CD4-positive, alpha-beta T cell (primary cell): ENCODE measurements at regions not wholly inside any gene's neighbourhood (a gene's known extent, or its start where the extent isn't known, plus 50 kb on each side); places are given as distances from the start of the nearest gene placed in this dataset.
A peak's percentile ranks its signal among the peaks of the same experiment; 100 is the strongest.

Source experiments
- ATAC-seq: fragments of 200-7000 bp; cut with Tn5 transposase; one replicate; pipeline ENCODE4 v1.10.0; 2022; ENCODE audit warnings: mild to moderate bottlenecking; ENCODE audit not compliant: poor library complexity
- CTCF ChIA-PET: fragments of 350-600 bp; sonication (Branson Sonifier 250); formaldehyde crosslinking; loops from one replicate; lab custom pipeline; 2021; ENCODE audit warnings: antibody characterized with exemption, inconsistent platforms; lab: Charles Lee
- POLR2A ChIA-PET: fragments of 350-600 bp; sonication (Branson Sonifier 250); formaldehyde crosslinking; loops from one replicate; lab custom pipeline; 2021; ENCODE audit warnings: antibody characterized with exemption, inconsistent platforms; lab: Charles Lee
- DNase-seq, 14 experiments: peaks; one replicate each; pipeline ENCODE4 v3.0.0-alpha.2; 2013 to 2020; ENCODE audit warnings: mixed read lengths in 2 of 14
- H3K27ac ChIP-seq, 2 donors: one replicate each; pipeline versions ENCODE4 v1.5.1 to v1.7.0; 2013; ENCODE audit warnings: low read length in 2 of 2, low read depth in 1 of 2, mild to moderate bottlenecking in 1 of 2
- H3K27me3 ChIP-seq, 2 experiments: 1 replicate in 1 of 2; 2 replicates in 1 of 2; pipeline versions ENCODE4 v1.6.1 to v1.7.0; 2013; ENCODE audit warnings: low read length in 2 of 2, control low read depth in 1 of 2, mild to moderate bottlenecking in 1 of 2, moderate library complexity in 1 of 2; ENCODE audit not compliant: insufficient read depth in 2 of 2, control insufficient read depth in 1 of 2
- H3K36me3 ChIP-seq: one replicate; pipeline ENCODE4 v1.6.1; 2013; ENCODE audit warnings: low read length, control low read depth; ENCODE audit not compliant: insufficient read depth
- H3K4me1 ChIP-seq: one replicate; pipeline ENCODE4 v1.6.1; 2013; ENCODE audit warnings: low read length, control low read depth; ENCODE audit not compliant: insufficient read depth
- H3K4me3 ChIP-seq: one replicate; pipeline ENCODE4 v1.5.1; 2013; ENCODE audit warnings: mild to moderate bottlenecking, low read length, moderate library complexity
- H3K9me3 ChIP-seq, 2 experiments: 1 replicate in 1 of 2; 2 replicates in 1 of 2; pipeline versions ENCODE4 v1.6.1 to v1.7.0; 2013; ENCODE audit warnings: low read length in 2 of 2, mild to moderate bottlenecking in 2 of 2, control low read depth in 1 of 2, moderate library complexity in 1 of 2; ENCODE audit not compliant: control insufficient read depth in 1 of 2, insufficient read depth in 1 of 2
- H3K27ac Mint-ChIP-seq: one replicate; pipeline ENCODE4 v1.8.0; 2020; ENCODE audit warnings: mixed read lengths
- H3K27me3 Mint-ChIP-seq: one replicate; pipeline ENCODE4 v1.8.0; 2021; ENCODE audit warnings: mixed read lengths
- H3K36me3 Mint-ChIP-seq: one replicate; pipeline ENCODE4 v1.8.0; 2021; ENCODE audit warnings: low read depth, mixed read lengths
- H3K4me1 Mint-ChIP-seq: one replicate; pipeline ENCODE4 v1.8.0; 2021; ENCODE audit warnings: low read depth, mixed read lengths
- H3K4me3 Mint-ChIP-seq: one replicate; pipeline ENCODE4 v1.8.0; 2020; ENCODE audit warnings: mild to moderate bottlenecking, mixed read lengths
- H3K9me3 Mint-ChIP-seq: one replicate; pipeline ENCODE4 v1.8.0; 2020; ENCODE audit warnings: mixed read lengths
- CTCF ChIP-seq: fragments of 200-600 bp; IDR thresholded peaks from one replicate; pipeline ENCODE4 v1.8.0; 2022; ENCODE audit warnings: antibody characterized with exemption, mild to moderate bottlenecking
- intact Hi-C, 2 experiments: fragments of 100-400 bp; cut with DNase I in 1 of 2; cut with micrococcal nuclease in 1 of 2; formaldehyde crosslinking; loops; one replicate each; pipeline versions ENCODE4 v1.15.1 to v1.9.0; 2023 to 2025; cut with DNase I, micrococcal nuclease

GRCh38 chr2:196415384-196415783 lies 224.1 kb upstream of the CCDC150 start:
- DNase-seq (peak in 4 of 14 experiments; percentile 13 to 44 (median 16)), ATAC-seq (peak; percentile 63)
- no peak for TF ChIP-seq CTCF
- no peaks in the 10 kb centered on the region for H3K9me3 ChIP-seq
- ChIA-PET POLR2A (interaction anchor here (2.0 kb wide), 1 partner anchor 17 kb away, joined by 4 read pairs; no protein-coding TSS in a partner anchor), CTCF (no interaction called here)
- no peaks in the 10 kb centered on the region for H3K36me3 ChIP-seq
- peaks cover 0 to 5% of the 10 kb centered on the region in 2 experiments for H3K27me3 ChIP-seq
- no peaks in the 10 kb centered on the region for H3K36me3 Mint-ChIP-seq
- peak overlapping the region; percentile 56 for H3K4me3 Mint-ChIP-seq
- no peak overlapping the region for H3K27ac Mint-ChIP-seq
- H3K9me3 Mint-ChIP-seq: no peaks in the 10 kb centered on the region
- peaks cover 7% of the 10 kb centered on the region for H3K27me3 Mint-ChIP-seq
- H3K4me1 Mint-ChIP-seq: peaks cover 14% of the 10 kb centered on the region
- no peak overlapping the region for H3K27ac ChIP-seq
- no peak overlapping the region for H3K4me3 ChIP-seq
- intact Hi-C loops: no loop called here
- H3K4me1 ChIP-seq: peaks cover 7% of the 10 kb centered on the region

GRCh38 chr2:196420143-196420542 lies 219.4 kb upstream of the CCDC150 start:
- no peaks in the 10 kb centered on the region for H3K27me3 ChIP-seq
- ChIA-PET CTCF (no interaction called here), POLR2A (no interaction called here)
- Mint-ChIP-seq H3K4me3 (no peak overlapping the region), H3K36me3 (no peaks in the 10 kb centered on the region), H3K27ac (no peak overlapping the region), H3K27me3 (peaks cover 7% of the 10 kb centered on the region), H3K4me1 (peaks cover 6% of the 10 kb centered on the region), H3K9me3 (no peaks in the 10 kb centered on the region)
- ATAC-seq (no peak), DNase-seq (no peak)
- peaks cover 4% of the 10 kb centered on the region for H3K4me1 ChIP-seq
- H3K27ac ChIP-seq: no peak overlapping the region
- no peaks in the 10 kb centered on the region for H3K36me3 ChIP-seq
- no peak for TF ChIP-seq CTCF
- intact Hi-C loops: no loop called here
- H3K9me3 ChIP-seq: no peaks in the 10 kb centered on the region
- no peak overlapping the region for H3K4me3 ChIP-seq

DNA sequence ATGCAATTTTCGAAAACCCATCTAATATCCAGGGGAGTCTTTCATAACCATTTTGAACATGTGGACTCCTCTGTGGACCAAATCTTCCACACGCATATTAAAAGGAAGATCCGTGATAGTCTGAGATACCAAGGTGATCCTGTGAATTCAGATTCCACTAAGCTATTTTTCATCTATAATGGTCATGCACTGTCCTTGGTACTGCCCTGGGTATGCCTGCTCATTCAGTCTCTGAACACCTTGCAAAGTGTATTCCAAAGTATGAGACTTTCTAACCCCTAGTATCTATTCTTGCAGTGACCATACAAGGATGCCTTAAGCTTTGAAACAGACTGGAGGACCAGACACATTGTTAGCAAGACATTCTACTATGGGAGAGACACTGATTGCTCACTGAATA lies 217.6 kb upstream of the CCDC150 start:
- no peak for TF ChIP-seq CTCF
- Mint-ChIP-seq H3K36me3 (no peaks in the 10 kb centered on the region), H3K4me3 (no peak overlapping the region), H3K27ac (no peak overlapping the region), H3K27me3 (peaks cover 4% of the 10 kb centered on the region), H3K4me1 (no peaks in the 10 kb centered on the region), H3K9me3 (no peaks in the 10 kb centered on the region)
- Histone ChIP-seq H3K4me1 (no peaks in the 10 kb centered on the region), H3K27me3 (no peaks in the 10 kb centered on the region), H3K36me3 (no peaks in the 10 kb centered on the region), H3K4me3 (no peak overlapping the region), H3K27ac (no peak overlapping the region), H3K9me3 (no peaks in the 10 kb centered on the region)
- ATAC-seq: no peak
- no peak for DNase-seq
- ChIA-PET POLR2A (no interaction called here), CTCF (no interaction called here)
- intact Hi-C loops: no loop called here
